IMR-90 (cell line): ENCODE measurements at regions not wholly inside any gene's neighbourhood (a gene's known extent, or its start where the extent isn't known, plus 50 kb on each side); places are given as distances from the start of the nearest gene placed in this dataset.
"Not testable (repeated sequence)": the region's sequence is repeated elsewhere in the genome, so short reads cannot be mapped to it uniquely, and the experiment has no call there.

Experiments
- ATAC-seq: fragments of 200-7000 bp; cut with Tn5 transposase; 2 replicates; pipeline ENCODE4 v1.9.1; 2020; ENCODE audit warnings: low read depth, mild to moderate bottlenecking, moderate library complexity
- BruUV-seq: library from RNA; stranded (reverse); fragments of 400-500 nt; replicated peaks from 2 replicates; lab custom pipeline; 2021; lab: Mats Ljungman, UMichigan
- CTCF ChIA-PET: fragments of 300-600 bp; formaldehyde crosslinking; extraction: SDS; loops from one replicate; lab custom pipeline; 2021; ENCODE audit warnings: antibody characterized with exemption; lab: Yijun Ruan, JAX
- POLR2A ChIA-PET: fragments of 300-600 bp; sonication (Branson Sonifier 250); formaldehyde crosslinking; loops from one replicate; lab custom pipeline; 2022; ENCODE audit warnings: antibody characterized with exemption; ENCODE audit not compliant: unreplicated experiment; lab: Charles Lee
- DNase-seq: peaks from one replicate; pipeline ENCODE4 v3.0.0; 2013
- H2AFZ ChIP-seq: replicated peaks from 2 replicates; pipeline ENCODE3; 2013; ENCODE audit warnings: low read length, mild to moderate bottlenecking; ENCODE audit not compliant: poor library complexity
- H2AK5ac ChIP-seq: 2 replicates; pipeline ENCODE4 v1.6.1; 2013; ENCODE audit warnings: low read depth, low read length, inconsistent platforms
- H2AK9ac ChIP-seq: replicated peaks from 2 replicates; pipeline ENCODE3; 2013; ENCODE audit warnings: mild to moderate bottlenecking, low read depth, low read length, moderate library complexity; ENCODE audit not compliant: poor library complexity
- H2BK120ac ChIP-seq: 2 replicates; pipeline ENCODE4 v1.6.1; 2013; ENCODE audit warnings: low read depth, low read length, inconsistent platforms
- H2BK15ac ChIP-seq: 3 replicates; pipeline ENCODE4 v1.6.1; 2013; ENCODE audit warnings: low read depth, low read length, inconsistent platforms
- H2BK20ac ChIP-seq: 2 replicates; pipeline ENCODE4 v1.6.1; 2013; ENCODE audit warnings: low read depth, mild to moderate bottlenecking, inconsistent platforms, low read length, moderate library complexity
- H2BK5ac ChIP-seq: 2 replicates; pipeline ENCODE4 v1.6.1; 2013; ENCODE audit warnings: mild to moderate bottlenecking, low read depth, low read length, inconsistent platforms; ENCODE audit not compliant: poor library complexity, severe bottlenecking
- H3K14ac ChIP-seq: replicated peaks from 2 replicates; pipeline ENCODE4 v1.6.1; 2013; ENCODE audit warnings: low read depth, low read length, inconsistent platforms
- H3K18ac ChIP-seq: 2 replicates; pipeline ENCODE4 v1.6.1; 2013; ENCODE audit warnings: low read depth, low read length, control low read depth
- H3K23ac ChIP-seq: 2 replicates; pipeline ENCODE4 v1.6.1; 2013; ENCODE audit warnings: low read depth, low read length, inconsistent platforms
- H3K27ac ChIP-seq: 2 replicates; pipeline ENCODE4 v1.5.1; 2013; ENCODE audit warnings: mild to moderate bottlenecking, control low read depth, low read length; ENCODE audit not compliant: insufficient read depth
- H3K27me3 ChIP-seq: 2 replicates; pipeline ENCODE4 v1.6.1; 2013; ENCODE audit warnings: low read length; ENCODE audit not compliant: control insufficient read depth, insufficient read depth
- H3K36me3 ChIP-seq: 2 replicates; pipeline ENCODE4 v1.6.1; 2013; ENCODE audit warnings: low read length, mixed read lengths; ENCODE audit not compliant: control insufficient read depth, insufficient read depth
- H3K4ac ChIP-seq: 2 replicates; pipeline ENCODE4 v1.6.1; 2013; ENCODE audit warnings: low read depth, low read length, inconsistent platforms
- H3K4me1 ChIP-seq: 2 replicates; pipeline ENCODE4 v1.6.1; 2013; ENCODE audit warnings: low read length, mixed read lengths; ENCODE audit not compliant: control insufficient read depth, insufficient read depth
- H3K4me2 ChIP-seq: 2 replicates; pipeline ENCODE4 v1.6.1; 2013; ENCODE audit warnings: low read depth, mild to moderate bottlenecking, control low read depth, low read length, moderate library complexity
- H3K4me3 ChIP-seq: 2 replicates; pipeline ENCODE4 v1.5.1; 2013; ENCODE audit warnings: low read depth, mild to moderate bottlenecking, control low read depth, low read length, moderate library complexity; ENCODE audit not compliant: insufficient read depth
- H3K56ac ChIP-seq: 2 replicates; pipeline ENCODE4 v1.6.1; 2013; ENCODE audit warnings: low read length, inconsistent platforms; ENCODE audit not compliant: insufficient read depth; ENCODE audit errors: extremely low read depth
- H3K79me1 ChIP-seq, 2 experiments: 2 replicates each; pipeline ENCODE4 v1.6.1; 2013; ENCODE audit warnings: low read length in 2 of 2, inconsistent platforms in 1 of 2, low read depth in 1 of 2
- H3K9ac ChIP-seq: 2 replicates; pipeline ENCODE4 v1.6.1; 2013; ENCODE audit warnings: low read depth, low read length, control low read depth
- H3K9me1 ChIP-seq: 2 replicates; pipeline ENCODE4 v1.6.1; 2013; ENCODE audit warnings: low read length, inconsistent platforms; ENCODE audit not compliant: insufficient read depth
- H3K9me3 ChIP-seq: 2 replicates; pipeline ENCODE4 v1.6.1; 2013; ENCODE audit warnings: low read length; ENCODE audit not compliant: control insufficient read depth, insufficient read depth
- H4K20me1 ChIP-seq: 2 replicates; pipeline ENCODE4 v1.6.1; 2013; ENCODE audit warnings: low read length, inconsistent platforms; ENCODE audit not compliant: insufficient read depth
- H4K5ac ChIP-seq: 2 replicates; pipeline ENCODE4 v1.6.1; 2013; ENCODE audit warnings: mild to moderate bottlenecking, low read depth, low read length, control low read depth
- H4K8ac ChIP-seq, 2 experiments: 2 replicates each; pipeline ENCODE4 v1.6.1; 2013; ENCODE audit warnings: low read depth in 2 of 2, low read length in 2 of 2, control low read depth in 1 of 2, inconsistent platforms in 1 of 2
- H4K91ac ChIP-seq: 2 replicates; pipeline ENCODE4 v1.6.1; 2013; ENCODE audit warnings: low read depth, low read length, inconsistent platforms; ENCODE audit not compliant: insufficient read depth
- MAFK ChIP-seq: IDR thresholded peaks from 2 replicates; pipeline ENCODE4 v1.6.1; 2012; ENCODE audit warnings: low read depth, low read length, improper control_type of control experiment
- dilution Hi-C: fragments of 300-500 bp; cut with HindIII; formaldehyde crosslinking; loops from one replicate; pipeline ENCODE4 v1.14.3; 2018; ENCODE audit warnings: low sequenced_read_pairs; ENCODE audit not compliant: unreplicated experiment
- in situ Hi-C: fragments of 300-500 bp; cut with MboI; formaldehyde crosslinking; loops from 3 replicates; pipeline ENCODE4 v1.14.3; 2019; ENCODE audit warnings: low sequenced_read_pairs, inconsistent platforms, mixed read lengths
- intact Hi-C: fragments of 100-400 bp; cut with micrococcal nuclease; formaldehyde crosslinking; loops from 2 replicates; pipeline ENCODE4 v1.10.0; 2022

GRCh38 chr18:29359222-29359621 is 1182.3 kb upstream of the CDH2 start:
- H3K9me1 ChIP-seq, intact Hi-C loops, H2AK5ac ChIP-seq, H3K36me3 ChIP-seq, CTCF ChIA-PET, H3K27me3 ChIP-seq, H4K20me1 ChIP-seq, dilution Hi-C loops, H3K4me2 ChIP-seq, in situ Hi-C loops, H3K4ac ChIP-seq, POLR2A ChIA-PET, H3K4me1 ChIP-seq, H3K23ac ChIP-seq, ATAC-seq, H3K4me3 ChIP-seq, H4K91ac ChIP-seq, H2AK9ac ChIP-seq, H2BK20ac ChIP-seq, H3K56ac ChIP-seq, H3K9ac ChIP-seq, H2BK15ac ChIP-seq, H3K79me1 ChIP-seq, H3K14ac ChIP-seq, H2BK5ac ChIP-seq, H3K9me3 ChIP-seq, H4K5ac ChIP-seq, H2AFZ ChIP-seq, H3K18ac ChIP-seq, H2BK120ac ChIP-seq, BruUV-seq, DNase-seq, H4K8ac ChIP-seq, H3K27ac ChIP-seq: not testable (repeated sequence)
- peak; percentile 43; the same call in 1 of the 2 replicates for TF ChIP-seq MAFK
